ENCODE measurements at regions not wholly inside any gene's neighbourhood (a gene's known extent, or its start where the extent isn't known, plus 50 kb on each side); places are given as distances from the start of the nearest gene placed in this dataset.
A peak's percentile ranks its signal among the peaks of the same experiment; 100 is the strongest.
"Not testable (repeated sequence)": the region's sequence is repeated elsewhere in the genome, so short reads cannot be mapped to it uniquely, and the experiment has no call there.

DNA sequence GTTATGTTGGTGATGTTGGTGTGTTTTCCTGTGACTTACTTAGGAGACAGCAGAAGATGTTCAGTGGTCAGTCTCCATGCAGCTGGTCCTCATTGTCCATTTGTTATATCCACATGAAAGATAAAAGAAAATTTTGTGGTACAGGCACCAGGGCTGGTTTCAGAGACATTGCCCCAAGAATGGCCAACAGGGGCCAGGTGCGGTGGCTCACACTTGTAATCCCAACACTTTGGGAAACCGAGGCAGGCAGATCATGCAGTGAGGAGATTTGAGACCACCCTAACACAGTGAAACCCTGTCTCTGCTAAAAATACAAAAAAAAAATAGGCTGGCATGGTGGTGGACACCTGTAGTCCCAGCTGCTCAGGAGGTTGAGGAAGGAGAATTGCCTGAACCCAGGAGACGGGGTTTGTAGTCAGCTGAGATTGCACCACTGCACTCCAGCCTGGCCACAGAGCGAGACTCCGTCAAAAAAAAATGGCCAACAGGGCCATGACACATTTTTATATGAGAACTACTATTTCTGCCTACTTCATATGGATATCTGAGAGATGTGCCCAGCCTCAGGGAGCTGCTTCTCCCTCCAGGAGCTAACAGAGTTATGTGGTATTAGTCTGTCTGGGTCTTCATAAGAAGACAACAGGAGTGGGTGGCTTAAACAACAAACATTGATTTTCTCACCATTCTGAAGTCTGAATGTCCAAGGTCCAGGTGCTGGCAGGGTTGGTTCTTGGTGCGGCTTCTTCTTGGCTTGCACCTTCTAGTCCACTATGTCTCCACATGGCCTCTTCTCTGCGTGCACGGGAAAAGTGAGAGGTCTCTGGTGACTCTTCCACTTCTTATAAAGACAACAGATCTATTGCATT lies 821.7 kb downstream of the TMEM121 start:
- Mint-ChIP-seq H3K27me3 (ENCODE audit: low read depth, poor library complexity) (peaks cover 3% of the 10 kb centered on the region), H3K9me3 (peaks cover 100% of the 10 kb centered on the region), H3K4me3 (no peak overlapping the region), H3K4me1 (no peaks in the 10 kb centered on the region), H3K36me3 (ENCODE audit: low read depth) (peaks cover 10% of the 10 kb centered on the region), H3K27ac (no peak overlapping the region)
- TF ChIP-seq, protein P1, sequence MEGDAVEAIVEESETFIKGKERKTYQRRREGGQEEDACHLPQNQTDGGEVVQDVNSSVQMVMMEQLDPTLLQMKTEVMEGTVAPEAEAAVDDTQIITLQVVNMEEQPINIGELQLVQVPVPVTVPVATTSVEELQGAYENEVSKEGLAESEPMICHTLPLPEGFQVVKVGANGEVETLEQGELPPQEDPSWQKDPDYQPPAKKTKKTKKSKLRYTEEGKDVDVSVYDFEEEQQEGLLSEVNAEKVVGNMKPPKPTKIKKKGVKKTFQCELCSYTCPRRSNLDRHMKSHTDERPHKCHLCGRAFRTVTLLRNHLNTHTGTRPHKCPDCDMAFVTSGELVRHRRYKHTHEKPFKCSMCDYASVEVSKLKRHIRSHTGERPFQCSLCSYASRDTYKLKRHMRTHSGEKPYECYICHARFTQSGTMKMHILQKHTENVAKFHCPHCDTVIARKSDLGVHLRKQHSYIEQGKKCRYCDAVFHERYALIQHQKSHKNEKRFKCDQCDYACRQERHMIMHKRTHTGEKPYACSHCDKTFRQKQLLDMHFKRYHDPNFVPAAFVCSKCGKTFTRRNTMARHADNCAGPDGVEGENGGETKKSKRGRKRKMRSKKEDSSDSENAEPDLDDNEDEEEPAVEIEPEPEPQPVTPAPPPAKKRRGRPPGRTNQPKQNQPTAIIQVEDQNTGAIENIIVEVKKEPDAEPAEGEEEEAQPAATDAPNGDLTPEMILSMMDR (IDR thresholded peaks at IDR 0.05) = no peak
- no peak for DNase-seq

DNA sequence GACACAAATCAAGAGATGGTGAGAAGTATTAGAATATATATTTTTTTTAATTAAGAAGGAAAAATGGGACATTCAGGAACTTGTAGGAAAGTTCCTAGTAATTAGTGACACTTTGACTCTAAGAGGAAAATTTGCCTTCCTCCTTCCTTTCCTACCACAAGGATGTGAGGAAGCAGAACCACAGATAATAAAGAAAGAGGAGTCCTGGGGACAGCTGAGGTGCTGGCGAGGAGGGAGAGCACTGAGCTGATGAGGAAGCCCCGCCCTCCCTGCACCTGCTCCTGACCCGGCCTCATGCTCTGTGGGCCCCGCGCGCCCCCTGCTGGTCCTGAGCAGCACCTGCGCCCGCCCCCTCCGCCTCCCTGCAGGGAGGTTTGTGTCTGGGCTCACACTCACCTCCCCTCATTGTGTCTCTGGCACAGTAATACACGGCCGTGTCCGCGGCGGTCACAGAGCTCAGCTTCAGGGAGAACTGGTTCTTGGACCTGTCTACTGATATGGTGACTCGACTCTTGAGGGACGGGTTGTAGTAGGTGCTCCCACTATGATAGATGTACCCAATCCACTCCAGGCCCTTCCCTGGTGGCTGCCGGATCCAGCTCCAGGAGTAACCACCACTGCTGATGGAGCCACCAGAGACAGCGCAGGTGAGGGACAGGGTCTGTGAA lies 822.6 kb downstream of the TMEM121 start:
- not testable (repeated sequence) for H3K4me1 Mint-ChIP-seq; H3K27ac Mint-ChIP-seq; H3K4me3 Mint-ChIP-seq; H3K36me3 Mint-ChIP-seq (ENCODE audit: low read depth); DNase-seq; H3K27me3 Mint-ChIP-seq (ENCODE audit: low read depth, poor library complexity)
- H3K9me3 Mint-ChIP-seq = peaks cover 100% of the 10 kb centered on the region
- TF ChIP-seq, protein P1 (IDR thresholded peaks at IDR 0.05) = peak; percentile 21

DNA sequence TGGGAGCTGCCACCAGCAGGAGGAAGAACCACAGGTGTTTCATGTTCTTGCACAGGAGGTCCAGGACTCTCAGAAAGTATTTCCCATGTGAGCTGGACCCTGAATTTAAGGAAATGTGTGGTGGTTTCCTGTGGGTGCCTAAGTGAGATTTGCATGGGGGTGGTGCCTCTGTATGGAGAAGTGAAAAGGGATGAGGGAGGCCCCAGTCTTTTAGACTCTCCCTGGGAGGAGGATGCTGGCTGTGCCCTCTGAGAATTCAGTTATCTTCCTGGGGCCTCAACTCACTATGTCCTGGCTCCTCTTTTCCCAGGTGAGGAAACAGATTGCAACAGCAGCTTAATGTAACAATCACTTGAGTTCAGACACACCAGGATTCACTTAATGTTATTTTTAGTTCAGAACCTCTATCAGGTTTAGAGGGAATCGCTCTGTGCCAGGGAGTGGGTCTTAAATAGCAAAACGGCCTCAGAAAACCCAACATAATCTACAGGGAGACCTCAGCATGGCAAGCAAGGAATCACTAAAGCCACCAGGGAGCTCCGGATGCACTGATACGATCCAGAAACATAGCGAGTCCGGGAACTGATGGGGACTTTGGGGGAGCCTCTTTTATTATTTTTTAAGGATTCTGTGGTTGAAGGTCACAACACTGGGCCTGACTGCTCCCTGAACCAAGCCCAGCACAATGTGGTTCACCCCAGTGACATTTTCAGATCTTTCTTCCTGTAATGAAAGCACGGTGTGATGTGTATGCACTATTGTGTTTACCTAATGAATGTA lies 823.5 kb downstream of the TMEM121 start:
- H3K27ac Mint-ChIP-seq; H3K27me3 Mint-ChIP-seq (ENCODE audit: low read depth, poor library complexity); H3K4me3 Mint-ChIP-seq; H3K36me3 Mint-ChIP-seq (ENCODE audit: low read depth); H3K4me1 Mint-ChIP-seq; DNase-seq: not testable (repeated sequence)
- peaks cover 100% of the 10 kb centered on the region for H3K9me3 Mint-ChIP-seq

DNA sequence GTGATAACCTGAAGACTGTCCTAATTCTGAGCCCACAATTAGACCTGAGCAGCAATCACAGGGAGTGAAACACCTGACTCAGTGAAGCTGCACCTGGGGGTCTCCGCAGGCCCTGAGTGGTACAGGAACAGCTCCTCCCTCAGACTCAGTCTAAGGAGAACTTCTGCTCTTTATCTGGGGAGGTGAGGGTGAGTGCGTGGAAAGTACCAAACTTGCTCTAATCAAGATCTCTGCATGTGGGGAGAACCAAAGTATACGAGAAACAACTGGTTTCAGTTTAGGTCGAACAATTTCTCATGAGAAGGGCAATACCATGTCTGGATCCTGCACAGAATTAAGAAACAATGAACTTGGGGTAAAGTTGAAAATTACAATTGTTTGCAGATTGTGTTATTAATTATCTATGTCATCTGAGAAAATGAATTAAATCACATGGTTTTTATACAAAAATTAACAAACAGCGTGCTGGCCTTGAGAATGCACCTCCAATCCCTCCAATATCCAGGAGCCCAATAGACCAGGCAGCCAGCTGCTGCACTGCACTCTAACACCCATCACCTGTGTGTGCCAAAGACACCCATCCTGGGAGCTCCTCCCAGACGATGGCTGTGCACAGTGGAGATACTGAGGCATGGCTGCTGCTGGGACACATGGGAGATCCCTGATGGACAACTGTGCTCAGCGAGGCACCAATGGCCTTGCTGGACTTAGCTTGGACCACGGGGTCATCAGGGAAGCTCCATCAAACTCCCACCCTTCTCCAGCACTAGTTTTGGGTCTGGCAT lies 828.8 kb downstream of the TMEM121 start:
- H3K4me1 Mint-ChIP-seq; H3K4me3 Mint-ChIP-seq; H3K27me3 Mint-ChIP-seq (ENCODE audit: low read depth, poor library complexity); DNase-seq; H3K27ac Mint-ChIP-seq: not testable (repeated sequence)
- peaks cover 12% of the 10 kb centered on the region for H3K36me3 Mint-ChIP-seq (ENCODE audit: low read depth)
- peaks cover 74% of the 10 kb centered on the region for H3K9me3 Mint-ChIP-seq

DNA sequence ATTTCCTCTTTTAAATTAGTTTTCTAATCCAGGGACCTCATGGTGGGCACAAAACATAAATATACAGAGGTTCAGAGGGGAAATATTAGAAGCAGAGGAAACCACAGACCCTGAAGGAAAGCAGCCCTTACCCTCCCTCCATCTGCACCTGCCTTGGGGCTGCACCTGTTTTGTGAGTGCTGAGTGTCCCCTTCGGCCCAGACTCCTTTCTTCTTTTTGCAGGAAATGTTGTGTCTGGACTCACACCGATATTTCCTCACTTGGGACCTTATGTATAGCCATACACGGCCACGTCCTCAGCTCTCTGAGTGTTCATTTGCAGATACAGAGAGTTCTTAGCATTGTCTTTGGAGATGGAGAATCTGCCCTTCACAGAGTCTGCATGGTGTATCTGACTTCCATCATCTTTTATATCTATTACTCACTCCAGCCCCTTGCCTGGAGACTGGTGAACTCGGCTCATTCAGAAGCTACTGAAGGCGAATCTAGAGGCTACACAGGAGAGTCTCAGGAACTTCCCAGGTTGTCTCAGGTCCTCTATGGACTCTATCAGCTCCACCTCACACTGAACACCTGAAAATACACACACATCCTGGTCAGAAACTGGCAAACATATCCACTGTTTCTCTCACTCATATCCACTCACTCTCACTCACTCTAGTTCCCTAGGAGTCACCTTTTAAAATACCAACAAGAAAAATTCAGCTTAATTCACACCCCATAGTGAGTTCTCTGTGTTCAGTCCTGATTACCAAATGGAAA lies 829.7 kb downstream of the TMEM121 start:
- peaks cover 12% of the 10 kb centered on the region for H3K36me3 Mint-ChIP-seq (ENCODE audit: low read depth)
- H3K27me3 Mint-ChIP-seq (ENCODE audit: low read depth, poor library complexity); H3K4me1 Mint-ChIP-seq; DNase-seq; H3K4me3 Mint-ChIP-seq; H3K27ac Mint-ChIP-seq: not testable (repeated sequence)
- H3K9me3 Mint-ChIP-seq = peaks cover 72% of the 10 kb centered on the region

DNA sequence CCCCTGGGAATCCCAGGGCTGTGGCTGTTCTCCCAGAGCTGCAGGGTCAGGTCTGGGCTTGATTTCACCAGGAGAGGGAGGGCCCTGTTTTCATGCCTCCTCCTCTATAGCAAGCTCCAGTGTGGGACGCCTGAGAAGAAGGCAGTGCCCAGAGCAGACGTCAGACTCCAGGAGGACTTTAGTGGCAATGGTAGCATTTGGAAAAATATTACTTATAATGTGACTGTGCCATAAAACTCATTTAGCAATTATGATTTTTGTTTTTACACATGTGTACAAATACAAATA lies 830.2 kb downstream of the TMEM121 start:
- Mint-ChIP-seq H3K9me3 (peaks cover 72% of the 10 kb centered on the region), H3K36me3 (ENCODE audit: low read depth) (peaks cover 12% of the 10 kb centered on the region)
- not testable (repeated sequence) for H3K27ac Mint-ChIP-seq; H3K4me1 Mint-ChIP-seq; DNase-seq; H3K4me3 Mint-ChIP-seq; H3K27me3 Mint-ChIP-seq (ENCODE audit: low read depth, poor library complexity)

DNA sequence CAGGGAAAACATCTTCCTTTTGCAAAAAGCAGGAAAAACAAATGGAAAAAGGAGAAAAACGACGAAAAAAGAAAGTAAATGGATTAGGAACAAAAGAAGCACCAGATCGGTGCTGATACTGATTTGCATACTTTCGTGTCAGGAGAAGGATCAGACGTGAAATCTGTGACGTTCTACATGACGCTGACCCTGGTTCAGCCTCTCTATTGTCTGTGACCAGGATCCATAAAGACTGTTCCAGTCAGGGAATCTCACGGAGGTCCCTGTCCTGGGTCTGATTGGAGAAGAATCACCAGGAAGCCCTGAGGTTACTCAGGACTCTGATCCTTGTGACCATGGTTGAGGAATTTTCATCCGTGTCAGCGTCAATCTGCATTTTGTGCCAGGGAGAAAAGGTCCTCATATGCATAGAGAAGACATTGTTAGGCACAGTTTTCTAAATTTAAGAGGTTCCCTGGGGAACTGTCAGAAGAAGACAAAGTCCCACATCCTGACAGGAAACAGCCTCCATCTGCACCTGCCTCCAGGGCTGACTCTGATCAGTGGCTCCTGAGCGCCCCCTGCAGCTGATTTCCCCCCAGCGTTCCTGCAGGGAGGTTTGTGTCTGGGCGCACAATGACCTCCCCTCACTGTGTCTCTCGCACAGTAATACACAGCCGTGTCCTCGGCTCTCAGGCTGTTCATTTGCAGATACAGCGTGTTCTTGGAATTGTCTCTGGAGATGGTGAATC lies 832.9 kb downstream of the TMEM121 start:
- Mint-ChIP-seq H3K9me3 (peaks cover 56% of the 10 kb centered on the region), H3K36me3 (ENCODE audit: low read depth) (peaks cover 12% of the 10 kb centered on the region)
- H3K4me3 Mint-ChIP-seq; H3K27ac Mint-ChIP-seq; H3K27me3 Mint-ChIP-seq (ENCODE audit: low read depth, poor library complexity); H3K4me1 Mint-ChIP-seq; DNase-seq: not testable (repeated sequence)

DNA sequence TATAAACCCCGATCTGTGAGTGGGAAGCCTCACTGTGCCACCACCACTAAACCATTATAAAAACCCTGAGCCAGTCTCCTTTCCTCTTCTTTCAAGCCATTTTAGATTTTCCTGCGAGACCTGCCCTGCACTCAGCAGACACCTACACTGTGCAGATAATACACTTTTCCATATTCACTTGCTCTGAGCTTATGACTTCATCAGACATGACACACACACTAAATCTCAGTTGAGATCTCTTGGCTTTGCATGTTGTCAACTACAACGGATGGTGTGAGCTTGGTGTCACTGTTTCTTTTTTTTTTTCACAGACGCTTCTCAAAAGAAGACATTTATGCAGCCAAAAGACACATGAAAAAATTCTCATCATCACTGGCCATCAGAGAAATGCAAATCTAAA lies 839.0 kb downstream of the TMEM121 start:
- H3K27ac Mint-ChIP-seq; DNase-seq; H3K27me3 Mint-ChIP-seq (ENCODE audit: low read depth, poor library complexity); H3K4me1 Mint-ChIP-seq; H3K4me3 Mint-ChIP-seq; H3K36me3 Mint-ChIP-seq (ENCODE audit: low read depth): not testable (repeated sequence)
- peaks cover 77% of the 10 kb centered on the region for H3K9me3 Mint-ChIP-seq

DNA sequence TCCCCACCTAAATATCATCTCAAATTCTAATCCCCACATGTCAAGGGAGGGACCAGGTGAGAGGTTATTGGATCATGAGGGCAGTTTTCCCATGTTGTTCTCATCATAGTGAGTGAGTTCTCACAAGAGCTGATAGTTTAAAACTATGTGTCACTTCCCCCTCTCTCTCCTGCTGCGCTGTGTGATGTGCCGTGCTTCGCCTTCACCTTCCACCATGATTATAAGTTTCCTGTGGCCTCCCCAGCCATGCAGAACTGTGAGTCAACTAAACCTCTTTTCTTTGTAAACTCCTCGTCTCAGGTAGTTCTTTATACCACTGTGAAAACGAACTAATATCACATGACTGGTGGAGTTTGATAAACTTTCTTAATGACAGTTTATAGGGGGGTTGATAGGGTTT lies 839.5 kb downstream of the TMEM121 start:
- not testable (repeated sequence) for H3K4me1 Mint-ChIP-seq; H3K27ac Mint-ChIP-seq; H3K27me3 Mint-ChIP-seq (ENCODE audit: low read depth, poor library complexity); DNase-seq; H3K36me3 Mint-ChIP-seq (ENCODE audit: low read depth); H3K4me3 Mint-ChIP-seq
- peaks cover 77% of the 10 kb centered on the region for H3K9me3 Mint-ChIP-seq

DNA sequence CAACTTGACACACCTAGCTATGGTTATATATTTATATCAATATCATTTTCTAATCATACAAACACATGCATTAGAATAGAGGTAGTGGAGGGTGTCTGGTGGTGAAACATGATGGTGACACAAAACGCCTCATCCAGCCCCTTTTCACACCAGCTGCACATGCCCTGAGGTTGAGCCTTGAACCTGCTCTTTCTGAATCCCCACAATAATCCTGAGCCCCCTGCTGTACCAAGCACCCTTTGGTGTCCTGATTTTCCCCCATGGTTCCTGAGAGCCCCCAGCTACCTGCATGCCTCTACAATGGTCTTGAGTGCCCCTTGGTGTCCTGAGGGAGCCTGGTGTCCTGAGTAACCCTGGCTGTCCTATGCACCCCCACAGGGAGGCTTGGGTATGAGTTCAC lies 840.6 kb downstream of the TMEM121 start:
- DNase-seq; H3K27me3 Mint-ChIP-seq (ENCODE audit: low read depth, poor library complexity); H3K4me3 Mint-ChIP-seq; H3K36me3 Mint-ChIP-seq (ENCODE audit: low read depth); H3K27ac Mint-ChIP-seq; H3K4me1 Mint-ChIP-seq: not testable (repeated sequence)
- H3K9me3 Mint-ChIP-seq = peaks cover 80% of the 10 kb centered on the region

DNA sequence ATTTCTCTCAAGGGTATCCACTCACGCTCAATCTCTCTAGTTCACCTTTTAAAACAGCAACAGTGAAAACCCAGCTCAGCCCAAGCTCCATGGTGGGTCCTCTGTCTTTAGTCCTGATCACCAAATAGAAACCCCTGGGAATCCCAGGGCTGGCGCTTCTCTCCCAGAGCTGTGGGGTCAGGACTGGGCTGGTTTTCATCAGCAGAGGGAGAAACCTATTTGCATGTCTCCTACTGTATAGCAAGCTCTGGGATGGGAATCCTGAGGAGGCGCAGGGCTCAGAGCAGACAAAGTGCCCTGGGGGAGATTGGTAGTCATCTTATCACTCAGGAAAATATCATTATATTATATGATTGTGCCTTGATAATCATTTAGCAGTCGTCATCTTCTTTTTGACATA lies 843.1 kb downstream of the TMEM121 start:
- peaks cover 92% of the 10 kb centered on the region for H3K9me3 Mint-ChIP-seq
- not testable (repeated sequence) for H3K27me3 Mint-ChIP-seq (ENCODE audit: low read depth, poor library complexity); H3K27ac Mint-ChIP-seq; DNase-seq; H3K4me1 Mint-ChIP-seq; H3K4me3 Mint-ChIP-seq; H3K36me3 Mint-ChIP-seq (ENCODE audit: low read depth)
